HCT116 (cell line): ENCODE measurements at regions not wholly inside any gene's neighbourhood (a gene's known extent, or its start where the extent isn't known, plus 50 kb on each side); places are given as distances from the start of the nearest gene placed in this dataset.

Experiments
- ATAC-seq: fragments of 200-7000 bp; cut with Tn5 transposase; 2 replicates; pipeline ENCODE4 v1.9.1; 2020; ENCODE audit warnings: mild to moderate bottlenecking, moderate library complexity
- BruUV-seq: library from RNA; stranded (reverse); fragments of 400-500 nt; replicated peaks from 2 replicates; lab custom pipeline; 2021; lab: Mats Ljungman, UMichigan
- CTCF ChIA-PET: fragments of 300-600 bp; sonication (Branson Sonifier 250); formaldehyde crosslinking; loops from one replicate; lab custom pipeline; 2021; ENCODE audit warnings: antibody characterized with exemption; lab: Charles Lee
- POLR2A ChIA-PET: fragments of 300-600, 350-600 bp; sonication (Branson Sonifier 250); formaldehyde crosslinking; loops from one replicate; lab custom pipeline; 2021; ENCODE audit warnings: antibody characterized with exemption; lab: Charles Lee
- RAD21 ChIA-PET, 2 experiments: fragments of 300-600 bp; sonication (Branson Sonifier 250); formaldehyde crosslinking; loops; one replicate each; lab custom pipeline; 2023; ENCODE audit warnings: low total read pairs in 2 of 2; ENCODE audit not compliant: uncharacterized antibody in 2 of 2, unreplicated experiment in 2 of 2, low non-redundant PET in 1 of 2; lab: Charles Lee
- DNase-seq: peaks from one replicate; pipeline ENCODE4 v3.0.0-alpha.2; 2010; ENCODE audit warnings: low read depth, low spot score
- H2AFZ ChIP-seq: fragments of 200-600 bp; shearing (Covaris generic), sonication (generic); 2 replicates; pipeline ENCODE4 v1.6.1; 2017; ENCODE audit warnings: low read depth, mixed run types, mixed read lengths, antibody characterized with exemption, low read length; ENCODE audit not compliant: poor library complexity, severe bottlenecking
- H3K27ac ChIP-seq: 2 replicates; pipeline ENCODE4 v1.5.1; 2012; ENCODE audit warnings: low read depth, low read length
- H3K27me3 ChIP-seq: fragments of 200-600 bp; sonication (generic); 2 replicates; pipeline ENCODE4 v1.6.1; 2016; ENCODE audit warnings: mixed run types, low read length, mixed read lengths; ENCODE audit not compliant: insufficient read depth
- H3K36me3 ChIP-seq, 2 experiments: fragments of 200-500 bp in 1 of 2; fragments of 200-600 bp in 1 of 2; sonication (Bioruptor generic) in 1 of 2; sonication (generic) in 1 of 2; 2 replicates each; pipeline versions ENCODE4 v1.5.1 to v1.6.1; 2014 to 2016; ENCODE audit warnings: low read length in 2 of 2, inconsistent platforms in 1 of 2, mixed read lengths in 1 of 2, mixed run types in 1 of 2; ENCODE audit not compliant: insufficient read depth in 2 of 2, control insufficient read depth in 1 of 2
- H3K4me1 ChIP-seq, 2 experiments: fragments of 200-600 bp in 1 of 2; sonication (generic) in 1 of 2; 2 replicates each; pipeline versions ENCODE4 v1.5.1 to v1.6.1; 2012 to 2017; ENCODE audit warnings: low read length in 2 of 2, inconsistent platforms in 1 of 2, mild to moderate bottlenecking in 1 of 2, mixed read lengths in 1 of 2, mixed run types in 1 of 2, moderate library complexity in 1 of 2; ENCODE audit not compliant: insufficient read depth in 2 of 2, control insufficient read depth in 1 of 2
- H3K4me2 ChIP-seq: fragments of 200-600 bp; sonication (generic); 2 replicates; pipeline ENCODE4 v1.6.1; 2017; ENCODE audit warnings: mixed run types, low read length, mixed read lengths
- H3K4me3 ChIP-seq, 2 experiments: fragments of 200-600 bp in 1 of 2; sonication (generic) in 1 of 2; replicated peaks in 1 of 2; 2 replicates each; pipeline ENCODE4 v1.5.1; 2011 to 2016; ENCODE audit warnings: low read length in 2 of 2, control low read depth in 1 of 2, low read depth in 1 of 2, mild to moderate bottlenecking in 1 of 2, mixed read lengths in 1 of 2, mixed run types in 1 of 2
- H3K79me2 ChIP-seq: fragments of 200-600 bp; sonication (generic); 2 replicates; pipeline ENCODE4 v1.6.1; 2017; ENCODE audit warnings: mild to moderate bottlenecking, mixed run types, low read length, moderate library complexity, mixed read lengths; ENCODE audit not compliant: insufficient read depth
- H3K9ac ChIP-seq: fragments of 200-600 bp; sonication (generic); 2 replicates; pipeline ENCODE4 v1.6.1; 2016; ENCODE audit warnings: low read length, mixed read lengths
- H3K9me2 ChIP-seq: fragments of 200-600 bp; sonication (generic), shearing (Covaris generic); 2 replicates; pipeline ENCODE4 v1.6.1; 2017; ENCODE audit warnings: mixed run types, mild to moderate bottlenecking, moderate library complexity; ENCODE audit not compliant: insufficient read depth
- H3K9me3 ChIP-seq, 2 experiments: fragments of 200-500 bp in 1 of 2; fragments of 200-600 bp in 1 of 2; sonication (Bioruptor generic) in 1 of 2; sonication (generic) in 1 of 2; 2 replicates each; pipeline ENCODE4 v1.6.1; 2014 to 2017; ENCODE audit warnings: low read length in 2 of 2, mixed read lengths in 2 of 2, inconsistent platforms in 1 of 2, low read depth in 1 of 2, mild to moderate bottlenecking in 1 of 2, mixed run types in 1 of 2, moderate library complexity in 1 of 2; ENCODE audit not compliant: control insufficient read depth in 1 of 2, insufficient read depth in 1 of 2
- H4K20me1 ChIP-seq: fragments of 200-600 bp; sonication (generic), shearing (Covaris generic); 2 replicates; pipeline ENCODE4 v1.6.1; 2017; ENCODE audit warnings: mixed run types, mild to moderate bottlenecking, moderate library complexity; ENCODE audit not compliant: insufficient read depth
- CTCF ChIP-seq, 3 experiments: fragments of 200-600 bp in 1 of 3; sonication (generic) in 1 of 3; IDR thresholded peaks in 2 of 3; conservative IDR thresholded peaks in 1 of 3; 2 replicates each; pipeline ENCODE4 v1.5.1; 2012 to 2017; ENCODE audit warnings: low read depth in 2 of 3, low read length in 2 of 3, antibody characterized with exemption in 1 of 3, borderline replicate concordance in 1 of 3, control low read depth in 1 of 3, mild to moderate bottlenecking in 1 of 3, mixed read lengths in 1 of 3, mixed run types in 1 of 3, moderate library complexity in 1 of 3; ENCODE audit not compliant: insufficient read depth in 1 of 3
- ELF1 ChIP-seq: IDR thresholded peaks from 2 replicates; pipeline ENCODE4 v1.6.1; 2012; ENCODE audit warnings: low read depth, borderline replicate concordance
- FOSL1 ChIP-seq: IDR thresholded peaks from 2 replicates; pipeline ENCODE4 v1.6.1; 2012; ENCODE audit warnings: low read depth
- MAX ChIP-seq: IDR thresholded peaks from 2 replicates; pipeline ENCODE4 v1.6.1; 2012
- POLR2A ChIP-seq: IDR thresholded peaks from 2 replicates; pipeline ENCODE4 v1.7.0; 2011; ENCODE audit warnings: borderline replicate concordance; ENCODE audit not compliant: insufficient read depth, insufficient read length; ENCODE audit errors: extremely low read depth
- POLR2AphosphoS5 ChIP-seq: IDR thresholded peaks from 2 replicates; pipeline ENCODE4 v1.6.1; 2011; ENCODE audit warnings: mild to moderate bottlenecking, low read depth, low read length, moderate library complexity
- RAD21 ChIP-seq: IDR thresholded peaks from 2 replicates; pipeline ENCODE4 v1.6.1; 2012; ENCODE audit warnings: low read depth, mild to moderate bottlenecking
- SIN3A ChIP-seq: IDR thresholded peaks from 2 replicates; pipeline ENCODE4 v1.6.1; 2012; ENCODE audit warnings: low read depth
- SP1 ChIP-seq: IDR thresholded peaks from 2 replicates; pipeline ENCODE4 v1.6.1; 2012; ENCODE audit warnings: low read depth
- SRF ChIP-seq: IDR thresholded peaks from 2 replicates; pipeline ENCODE4 v1.6.1; 2012; ENCODE audit warnings: low read depth
- TCF7L2 ChIP-seq: IDR thresholded peaks from 2 replicates; pipeline ENCODE4 v1.7.0; 2011; ENCODE audit warnings: borderline replicate concordance, inconsistent platforms; ENCODE audit not compliant: insufficient read depth, insufficient read length; ENCODE audit errors: extremely low read depth
- ZFX ChIP-seq: fragments of 450-650 bp; IDR thresholded peaks from 2 replicates; pipeline ENCODE4 v1.6.1; 2017
- ZNF274 ChIP-seq: fragments of 200-500 bp; sonication (Bioruptor generic); IDR thresholded peaks from 2 replicates; pipeline ENCODE4 v1.6.1; 2014; ENCODE audit warnings: mild to moderate bottlenecking, low read depth, low read length, inconsistent platforms
- intact Hi-C: fragments of 100-400 bp; cut with micrococcal nuclease; formaldehyde crosslinking; loops from 2 replicates; pipeline ENCODE4 v1.10.0; 2022
- TF ChIP-seq, protein P1 (sequence below): IDR thresholded peaks from 2 replicates; pipeline ENCODE4 v1.6.1; 2012
- TF ChIP-seq, protein P2 (sequence below): IDR thresholded peaks from 2 replicates; pipeline ENCODE4 v1.6.1; 2012; ENCODE audit warnings: low read depth

GRCh38 chr12:83758888-83759631, 1072.4 kb downstream of the TMTC2 start:
- no peak for ATAC-seq
- Histone ChIP-seq H2AFZ (no peak overlapping the region), H3K4me3 (no peak overlapping the region), H4K20me1 (no peaks in the 10 kb centered on the region), H3K4me2 (no peak overlapping the region), H3K27ac (no peak overlapping the region), H3K9ac (no peak overlapping the region), H3K36me3 (no peaks in the 10 kb centered on the region), H3K79me2 (no peaks in the 10 kb centered on the region), H3K4me1 (no peaks in the 10 kb centered on the region), H3K9me3 (no peaks in the 10 kb centered on the region), H3K27me3 (no peaks in the 10 kb centered on the region), H3K9me2 (peaks cover 5% of the 10 kb centered on the region; the same call in 1 of the 2 replicates)
- DNase-seq: no peak
- intact Hi-C loops: no loop called here
- CTCF ChIA-PET: no interaction called here
- TF ChIP-seq ELF1 (no peak), POLR2A (no peak), SP1 (no peak), SRF (no peak), POLR2AphosphoS5 (no peak), ZNF274 (no peak), MAX (no peak), SIN3A (no peak), ZFX (no peak), TCF7L2 (no peak), FOSL1 (no peak), RAD21 (no peak), CTCF (IDR thresholded peaks at IDR 0.05 in 2 of 3, conservative IDR thresholded peaks at IDR 0.05 in 1 of 3; ENCODE audit: borderline replicate concordance in 1 of 3, insufficient read depth in 1 of 3, low read depth in 2 of 3, low read length in 2 of 3) (no peak)
- TF ChIP-seq, protein P1, sequence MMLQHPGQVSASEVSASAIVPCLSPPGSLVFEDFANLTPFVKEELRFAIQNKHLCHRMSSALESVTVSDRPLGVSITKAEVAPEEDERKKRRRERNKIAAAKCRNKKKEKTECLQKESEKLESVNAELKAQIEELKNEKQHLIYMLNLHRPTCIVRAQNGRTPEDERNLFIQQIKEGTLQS: no peak
- TF ChIP-seq, protein P2, sequence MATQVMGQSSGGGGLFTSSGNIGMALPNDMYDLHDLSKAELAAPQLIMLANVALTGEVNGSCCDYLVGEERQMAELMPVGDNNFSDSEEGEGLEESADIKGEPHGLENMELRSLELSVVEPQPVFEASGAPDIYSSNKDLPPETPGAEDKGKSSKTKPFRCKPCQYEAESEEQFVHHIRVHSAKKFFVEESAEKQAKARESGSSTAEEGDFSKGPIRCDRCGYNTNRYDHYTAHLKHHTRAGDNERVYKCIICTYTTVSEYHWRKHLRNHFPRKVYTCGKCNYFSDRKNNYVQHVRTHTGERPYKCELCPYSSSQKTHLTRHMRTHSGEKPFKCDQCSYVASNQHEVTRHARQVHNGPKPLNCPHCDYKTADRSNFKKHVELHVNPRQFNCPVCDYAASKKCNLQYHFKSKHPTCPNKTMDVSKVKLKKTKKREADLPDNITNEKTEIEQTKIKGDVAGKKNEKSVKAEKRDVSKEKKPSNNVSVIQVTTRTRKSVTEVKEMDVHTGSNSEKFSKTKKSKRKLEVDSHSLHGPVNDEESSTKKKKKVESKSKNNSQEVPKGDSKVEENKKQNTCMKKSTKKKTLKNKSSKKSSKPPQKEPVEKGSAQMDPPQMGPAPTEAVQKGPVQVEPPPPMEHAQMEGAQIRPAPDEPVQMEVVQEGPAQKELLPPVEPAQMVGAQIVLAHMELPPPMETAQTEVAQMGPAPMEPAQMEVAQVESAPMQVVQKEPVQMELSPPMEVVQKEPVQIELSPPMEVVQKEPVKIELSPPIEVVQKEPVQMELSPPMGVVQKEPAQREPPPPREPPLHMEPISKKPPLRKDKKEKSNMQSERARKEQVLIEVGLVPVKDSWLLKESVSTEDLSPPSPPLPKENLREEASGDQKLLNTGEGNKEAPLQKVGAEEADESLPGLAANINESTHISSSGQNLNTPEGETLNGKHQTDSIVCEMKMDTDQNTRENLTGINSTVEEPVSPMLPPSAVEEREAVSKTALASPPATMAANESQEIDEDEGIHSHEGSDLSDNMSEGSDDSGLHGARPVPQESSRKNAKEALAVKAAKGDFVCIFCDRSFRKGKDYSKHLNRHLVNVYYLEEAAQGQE: no peak
- RAD21 ChIA-PET: no interaction called here
- BruUV-seq: no TSS peak
- POLR2A ChIA-PET: no interaction called here
